Left renal cortex interstitium (tissue), 4 donors: ENCODE measurements at regions not wholly inside any gene's neighbourhood (a gene's known extent, or its start where the extent isn't known, plus 50 kb on each side); places are given as distances from the start of the nearest gene placed in this dataset.
A peak's percentile ranks its signal among the peaks of the same experiment; 100 is the strongest.

Source experiments
- DNase-seq, 4 donors: peaks; one replicate each; pipeline ENCODE4 v3.0.0-alpha.2; 2013; ENCODE audit warnings: low read depth in 4 of 4, low spot score in 2 of 4, missing footprints in 1 of 4

DNA sequence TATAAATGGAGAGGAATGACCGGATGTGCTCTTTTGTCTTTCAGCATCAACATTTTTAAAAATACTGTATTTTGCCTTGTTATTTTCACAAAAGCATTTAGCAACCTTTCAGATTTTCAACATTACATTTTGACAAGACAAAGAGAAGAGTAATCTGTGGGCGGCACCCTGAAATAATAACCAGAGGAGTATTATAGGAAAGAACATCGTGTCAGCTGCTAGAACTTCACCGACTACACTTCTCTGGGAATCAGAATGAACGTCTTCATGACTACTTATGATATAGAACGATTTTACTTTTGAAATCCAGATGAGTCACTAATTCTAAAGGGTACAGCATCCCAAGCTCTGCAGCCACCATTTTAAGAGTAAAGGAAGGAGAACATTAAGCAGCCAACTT is 531.5 kb upstream of the FRG1 start:
- DNase-seq = no peak

- DNase-seq = no peak
These were observed 526.7 kb upstream of the FRG1 start for GRCh38 chr4:189414021-189414420.

DNA sequence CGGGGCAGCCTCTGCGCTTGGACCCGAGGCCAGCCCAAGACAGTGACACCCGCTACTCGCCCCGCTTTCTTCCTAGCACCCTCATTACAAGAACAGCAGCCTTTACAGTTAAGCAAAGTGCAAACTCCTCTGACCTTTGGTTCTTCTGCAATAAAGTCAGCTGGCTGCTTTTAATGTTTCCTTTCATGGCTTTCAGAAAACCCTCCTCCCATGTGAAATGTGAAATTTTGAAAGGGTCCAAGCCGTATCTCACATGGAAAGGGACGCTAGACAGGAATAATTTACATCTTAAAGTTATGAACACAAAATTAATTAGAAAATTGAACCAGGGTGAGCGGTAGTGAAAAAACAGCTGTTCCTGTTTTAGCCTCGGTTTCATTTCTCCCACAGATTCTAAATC is 520.1 kb upstream of the FRG1 start:
- DNase-seq = peak; percentile 36 to 59 (median 45)

DNA sequence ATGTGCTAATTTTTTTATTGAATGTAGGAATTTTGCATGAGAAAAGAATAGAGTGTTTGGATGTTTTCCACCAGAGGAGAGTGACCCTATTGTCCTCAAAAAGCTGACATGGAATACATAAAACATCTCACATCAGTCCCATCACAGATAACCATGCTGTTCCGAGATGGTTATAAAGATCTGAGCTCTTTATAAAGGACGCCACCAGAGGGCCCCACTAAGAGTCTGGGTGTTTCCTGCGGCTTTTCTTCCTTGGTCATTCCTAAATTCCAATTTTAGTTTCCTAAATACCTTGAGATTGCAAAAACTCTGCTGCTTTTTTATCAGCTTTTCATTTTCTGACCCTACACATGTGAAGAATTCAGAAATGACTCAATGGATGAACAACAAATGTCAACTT is 504.5 kb upstream of the FRG1 start:
- no peak for DNase-seq

GRCh38 chr4:189440716-189441115 is 500.0 kb upstream of the FRG1 start:
- no peak for DNase-seq

GRCh38 chr4:189443341-189443740 is 497.3 kb upstream of the FRG1 start:
- DNase-seq = no peak

DNA sequence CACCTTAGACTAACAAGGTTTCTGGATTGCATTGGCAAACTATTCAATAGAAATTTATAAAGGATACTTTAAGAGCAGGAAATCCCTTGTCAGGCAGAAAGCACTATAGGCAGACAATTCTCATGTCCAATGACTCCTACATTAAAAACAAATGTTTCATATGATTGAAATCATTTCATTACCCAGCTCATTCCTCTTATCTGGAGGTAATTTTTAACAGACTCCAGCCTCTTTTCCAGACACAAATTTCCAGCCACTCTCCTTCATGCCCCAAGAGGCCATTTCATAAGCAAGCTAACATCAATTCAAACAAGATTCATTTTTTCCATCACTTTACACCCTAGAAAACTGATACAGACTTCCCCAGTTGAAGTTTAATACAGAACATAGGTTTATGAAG is 495.1 kb upstream of the FRG1 start:
- DNase-seq = no peak

- DNase-seq = no peak
These were observed 476.9 kb upstream of the FRG1 start for GRCh38 chr4:189463734-189464133.

GRCh38 chr4:189494407-189494806 is 446.3 kb upstream of the FRG1 start:
- DNase-seq = no peak

GRCh38 chr4:189497516-189497915 is 443.2 kb upstream of the FRG1 start:
- no peak for DNase-seq

DNA sequence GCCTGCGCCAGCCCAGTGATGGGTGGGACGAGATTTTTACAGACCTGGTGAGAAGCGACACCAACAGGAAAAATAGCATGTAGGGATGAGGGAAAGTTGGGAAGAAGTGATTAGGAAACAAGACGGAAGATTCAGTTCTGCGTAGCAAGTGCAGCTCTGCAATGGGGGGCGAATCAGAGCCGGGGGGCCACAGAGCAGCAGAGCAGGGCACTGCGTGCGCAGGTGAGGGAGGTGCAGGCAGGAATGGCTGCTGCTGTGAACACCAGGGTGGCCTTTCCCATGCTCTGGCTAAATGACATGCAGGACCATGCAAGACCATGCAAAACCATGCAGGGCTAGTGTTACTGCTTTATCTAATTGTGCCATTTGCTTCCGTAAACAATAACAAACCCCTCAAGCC is 442.7 kb upstream of the FRG1 start:
- no peak for DNase-seq

DNA sequence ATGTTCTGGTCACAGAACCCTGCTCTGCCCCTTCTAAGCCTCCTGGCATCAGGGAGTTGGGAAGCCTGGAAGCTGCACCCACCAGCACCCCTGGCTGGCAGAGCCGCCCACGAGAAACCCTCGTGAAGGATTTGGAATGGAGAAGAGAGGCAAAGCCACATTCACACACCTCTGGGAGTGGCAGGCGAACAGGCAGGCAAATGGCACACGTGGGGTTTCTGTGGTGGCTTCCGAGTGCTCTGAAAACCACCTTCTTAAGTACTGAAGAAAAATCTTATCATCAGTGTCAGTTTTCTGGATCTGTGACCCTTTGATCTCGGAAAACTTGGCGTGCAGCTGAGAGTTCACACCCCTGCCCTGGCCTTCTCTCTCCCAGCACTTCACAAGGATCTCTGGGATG is 442.2 kb upstream of the FRG1 start:
- DNase-seq = no peak

DNA sequence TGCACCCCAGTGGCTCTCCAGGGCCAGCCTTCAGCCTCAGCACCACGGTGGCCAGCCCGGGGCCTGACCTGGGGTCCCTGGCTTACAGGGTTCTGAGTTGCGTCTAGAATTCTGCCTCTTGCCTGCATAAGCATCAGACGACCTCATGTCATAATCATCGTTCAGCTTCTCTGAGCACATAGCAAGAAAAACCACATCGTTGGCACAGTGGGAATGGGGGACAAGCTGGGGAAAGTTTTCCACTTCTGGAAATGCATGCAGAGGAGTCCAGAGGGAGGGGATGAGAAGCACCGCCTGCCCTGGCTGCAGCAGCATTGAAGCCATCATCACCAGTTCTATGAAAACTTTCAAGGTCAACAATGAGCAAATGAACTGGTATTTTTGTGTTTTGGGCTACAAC is 441.0 kb upstream of the FRG1 start:
- no peak for DNase-seq

- DNase-seq = no peak
These were observed 439.7 kb upstream of the FRG1 start for GRCh38 chr4:189500970-189501369.

DNA sequence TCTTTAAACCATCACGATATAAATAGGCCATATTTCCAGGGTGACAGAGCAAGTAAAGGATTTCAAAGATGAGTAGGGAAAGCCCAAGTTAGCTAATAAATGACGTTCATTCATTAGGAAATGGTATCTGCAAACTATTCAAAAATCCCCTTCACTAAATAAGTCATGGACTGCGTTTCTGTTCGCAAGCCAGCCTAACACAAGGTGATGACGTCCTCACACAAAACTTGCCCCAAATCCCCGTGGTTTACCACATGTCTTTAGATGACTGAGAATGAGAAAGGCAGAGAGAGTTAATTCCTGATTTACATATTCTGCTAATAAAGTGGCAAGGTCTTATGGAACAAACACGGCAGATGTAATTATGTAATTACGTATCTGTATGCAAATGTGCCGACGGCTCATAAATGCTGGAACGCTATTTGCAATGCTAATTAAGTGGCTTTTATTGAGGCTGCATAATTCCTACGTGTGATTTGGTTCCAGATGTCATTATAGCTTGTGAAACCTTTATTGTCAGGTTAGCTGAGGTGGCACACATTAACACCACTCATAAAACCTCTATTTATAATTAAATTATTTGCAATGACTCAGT is 437.7 kb upstream of the FRG1 start:
- no peak for DNase-seq

DNA sequence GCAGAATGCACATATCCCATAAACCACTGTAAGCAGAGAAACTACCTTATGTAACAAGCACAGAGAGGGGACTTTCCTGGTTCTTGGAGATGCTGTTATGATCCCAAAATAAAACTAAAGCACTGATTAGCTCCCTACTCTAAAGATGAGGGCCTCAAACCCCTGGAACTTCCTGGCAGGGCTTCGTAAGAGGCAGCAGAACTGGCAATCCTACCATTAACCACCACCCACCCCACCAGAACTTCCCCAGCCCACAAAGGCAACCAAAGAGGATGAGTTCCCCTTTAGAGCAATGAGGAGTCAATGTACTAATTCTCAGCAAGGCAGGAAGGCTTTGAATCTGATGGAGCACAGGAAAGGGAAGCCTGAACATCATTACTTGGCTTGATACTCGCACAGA is 436.5 kb upstream of the FRG1 start:
- DNase-seq = no peak

- DNase-seq = no peak
These were observed 435.3 kb upstream of the FRG1 start for GRCh38 chr4:189505380-189505779.

DNA sequence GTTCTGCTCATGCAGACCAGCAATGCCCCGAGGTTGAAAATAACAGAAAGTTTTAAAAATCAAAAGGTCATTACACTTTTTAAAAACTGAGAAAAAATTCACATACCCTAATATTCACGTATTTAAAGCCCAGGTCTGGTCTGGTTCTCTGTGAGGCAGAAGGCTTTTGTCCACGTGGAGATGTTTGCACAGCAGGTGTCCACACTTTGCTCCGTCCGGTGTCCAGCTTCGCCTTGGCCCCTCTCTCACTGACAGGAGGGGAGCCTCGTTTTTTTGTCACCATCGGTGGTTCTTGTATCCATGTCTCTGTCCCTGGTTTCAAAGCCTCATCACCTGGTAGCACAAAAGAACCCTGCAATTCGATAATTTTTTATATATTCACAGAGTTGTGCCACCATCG is 434.6 kb upstream of the FRG1 start:
- DNase-seq = no peak

DNA sequence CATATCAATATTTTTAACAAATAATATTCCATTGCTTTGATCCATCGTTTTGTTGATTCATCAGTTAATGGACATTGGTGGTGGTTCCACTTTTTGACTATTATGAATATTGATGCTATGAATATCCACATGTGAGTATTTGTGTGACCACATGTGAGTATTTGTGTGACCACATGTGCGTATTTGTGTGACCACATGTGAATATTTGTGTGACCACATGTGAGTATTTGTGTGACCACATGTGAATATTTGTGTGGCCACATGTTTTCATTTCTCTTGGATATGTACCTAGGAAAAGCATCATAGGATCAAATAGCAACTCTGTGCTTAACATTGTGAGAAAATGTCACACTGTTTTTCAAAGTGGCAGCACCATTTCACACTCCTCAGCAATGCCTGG is 433.6 kb upstream of the FRG1 start:
- no peak for DNase-seq

- DNase-seq = no peak
These were observed 430.1 kb upstream of the FRG1 start for GRCh38 chr4:189510601-189511000.

DNA sequence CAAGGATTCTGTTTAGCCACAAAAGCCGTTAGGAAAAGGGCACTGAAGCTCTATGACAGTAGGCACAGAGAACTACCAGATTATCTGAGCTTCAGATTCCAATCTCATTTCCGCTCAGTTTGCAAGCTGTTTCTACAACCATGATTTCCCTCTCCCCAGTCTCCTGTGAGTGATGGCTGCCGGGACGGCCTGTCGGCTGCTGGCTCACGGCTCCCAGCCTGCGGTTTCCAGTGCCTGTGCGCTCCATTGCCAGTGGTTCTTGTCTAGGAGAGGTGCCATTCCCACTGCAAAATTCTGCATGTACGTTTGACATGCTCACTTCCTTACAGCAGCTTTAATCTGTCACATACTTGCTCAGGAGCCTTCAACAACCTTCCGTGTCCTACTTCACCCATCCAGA is 429.1 kb upstream of the FRG1 start:
- DNase-seq = no peak

GRCh38 chr4:189513421-189513820 is 427.3 kb upstream of the FRG1 start:
- DNase-seq = no peak

DNA sequence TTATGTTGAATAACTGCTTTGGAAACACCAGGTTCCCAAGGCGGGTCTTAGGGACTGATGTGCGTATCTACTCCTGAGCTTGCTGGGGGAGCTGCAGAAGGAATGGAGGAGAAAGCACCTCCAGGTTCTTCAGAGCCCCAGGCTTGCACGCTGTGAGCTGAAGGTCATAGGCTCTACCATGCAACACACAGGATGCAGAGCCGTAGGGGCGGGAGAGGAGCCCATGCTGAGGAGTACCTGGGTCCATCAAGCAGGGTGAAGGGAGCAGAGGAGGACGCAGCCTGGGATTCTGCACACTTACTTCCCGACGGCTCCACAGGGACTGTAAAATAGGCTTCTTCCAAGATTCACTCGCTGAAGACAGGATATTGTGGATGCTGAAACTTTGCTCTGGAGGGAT is 426.5 kb upstream of the FRG1 start:
- DNase-seq = no peak
